Liver (tissue), 8 donors: ENCODE measurements at regions not wholly inside any gene's neighbourhood (a gene's known extent, or its start where the extent isn't known, plus 50 kb on each side); places are given as distances from the start of the nearest gene placed in this dataset.
A peak's percentile ranks its signal among the peaks of the same experiment; 100 is the strongest.

ENCODE experiments used
- DNase-seq: peaks from one replicate; pipeline ENCODE4 v3.0.0-alpha.2; 2017; ENCODE audit warnings: low spot score
- H3K27ac ChIP-seq, 2 donors: one replicate each; pipeline ENCODE4 v1.7.0; 2013; ENCODE audit warnings: inconsistent platforms in 2 of 2, low read length in 2 of 2, control low read depth in 1 of 2, low read depth in 1 of 2, mild to moderate bottlenecking in 1 of 2
- H3K27me3 ChIP-seq, 4 donors: one replicate each; pipeline versions ENCODE4 v1.6.1 to v1.7.0; 2013; ENCODE audit warnings: low read length in 3 of 4, inconsistent platforms in 1 of 4, mild to moderate bottlenecking in 1 of 4, moderate library complexity in 1 of 4; ENCODE audit not compliant: control insufficient read depth in 4 of 4, insufficient read depth in 4 of 4
- H3K36me3 ChIP-seq, 4 donors: one replicate each; pipeline versions ENCODE4 v1.6.1 to v1.7.0; 2013; ENCODE audit warnings: low read length in 3 of 4, mild to moderate bottlenecking in 3 of 4, low read depth in 1 of 4, moderate library complexity in 1 of 4; ENCODE audit not compliant: control insufficient read depth in 4 of 4, insufficient read depth in 3 of 4
- H3K4me1 ChIP-seq, 4 donors: one replicate each; pipeline versions ENCODE4 v1.6.1 to v1.7.0; 2013; ENCODE audit warnings: low read length in 3 of 4, mild to moderate bottlenecking in 3 of 4, moderate library complexity in 1 of 4; ENCODE audit not compliant: control insufficient read depth in 4 of 4, insufficient read depth in 4 of 4
- H3K4me3 ChIP-seq, 3 donors: one replicate each; pipeline versions ENCODE4 v1.6.1 to v1.7.0; 2013; ENCODE audit warnings: low read length in 3 of 3, control low read depth in 1 of 3, low read depth in 1 of 3, mild to moderate bottlenecking in 1 of 3
- H3K9ac ChIP-seq, 2 donors: one replicate each; pipeline ENCODE4 v1.7.0; 2013; ENCODE audit warnings: low read length in 2 of 2, mild to moderate bottlenecking in 2 of 2, moderate library complexity in 2 of 2, control low read depth in 1 of 2, low read depth in 1 of 2
- H3K9me3 ChIP-seq, 4 donors: one replicate each; pipeline versions ENCODE4 v1.6.1 to v1.7.0; 2013; ENCODE audit warnings: low read length in 3 of 4; ENCODE audit not compliant: control insufficient read depth in 4 of 4
- EGR1 ChIP-seq, 2 donors: IDR thresholded peaks; 2 replicates each; pipeline ENCODE4 v1.6.1; 2016 to 2018; ENCODE audit warnings: antibody characterized with exemption in 2 of 2, low read depth in 2 of 2
- FOXA1 ChIP-seq: IDR thresholded peaks from 2 replicates; pipeline ENCODE4 v1.6.1; 2016; ENCODE audit warnings: antibody characterized with exemption
- FOXA2 ChIP-seq: IDR thresholded peaks from 2 replicates; pipeline ENCODE4 v1.6.1; 2016; ENCODE audit warnings: antibody characterized with exemption
- GABPA ChIP-seq, 2 donors: IDR thresholded peaks in 1 of 2; conservative IDR thresholded peaks in 1 of 2; 2 replicates each; pipeline ENCODE4 v1.6.1; 2016; ENCODE audit warnings: antibody characterized with exemption in 2 of 2, mild to moderate bottlenecking in 1 of 2, moderate library complexity in 1 of 2
- HNF4A ChIP-seq, 2 donors: conservative IDR thresholded peaks; 2 replicates each; pipeline ENCODE4 v1.6.1; 2016; ENCODE audit warnings: antibody characterized with exemption in 2 of 2, mild to moderate bottlenecking in 2 of 2
- HNF4G ChIP-seq: IDR thresholded peaks from 2 replicates; pipeline ENCODE4 v1.6.1; 2016; ENCODE audit warnings: antibody characterized with exemption
- JUND ChIP-seq, 2 donors: IDR thresholded peaks; 2 replicates each; pipeline ENCODE4 v1.6.1; 2016; ENCODE audit warnings: antibody characterized with exemption in 2 of 2
- NR2F2 ChIP-seq: IDR thresholded peaks from 2 replicates; pipeline ENCODE4 v1.6.1; 2016; ENCODE audit warnings: antibody characterized with exemption
- RAD21 ChIP-seq, 2 donors: IDR thresholded peaks; 2 replicates each; pipeline ENCODE4 v1.6.1; 2016; ENCODE audit warnings: antibody characterized with exemption in 2 of 2, mild to moderate bottlenecking in 2 of 2
- RXRA ChIP-seq, 2 donors: IDR thresholded peaks; 2 replicates each; pipeline ENCODE4 v1.6.1; 2017 to 2018; ENCODE audit warnings: antibody characterized with exemption in 2 of 2, mild to moderate bottlenecking in 1 of 2
- SP1 ChIP-seq: IDR thresholded peaks from 2 replicates; pipeline ENCODE4 v1.6.1; 2018; ENCODE audit warnings: antibody characterized with exemption, mild to moderate bottlenecking
- TAF1 ChIP-seq: conservative IDR thresholded peaks from 2 replicates; pipeline ENCODE4 v1.6.1; 2016; ENCODE audit warnings: antibody characterized with exemption, mild to moderate bottlenecking
- YY1 ChIP-seq: IDR thresholded peaks from 2 replicates; pipeline ENCODE4 v1.6.1; 2016; ENCODE audit warnings: antibody characterized with exemption, mild to moderate bottlenecking
- WGBS: extraction: QIAGEN DNeasy Blood & Tissue Kit; methylation state at CpG from one replicate; pipeline ENCODE4 v1.1.7; 2013; 5-methylcytosine and 5-hydroxymethylcytosine counted together
- TF ChIP-seq, protein P1 (sequence below): IDR thresholded peaks from 2 replicates; pipeline ENCODE4 v1.6.1; 2016; ENCODE audit warnings: antibody characterized with exemption
- TF ChIP-seq, protein P2 (sequence below): IDR thresholded peaks from 2 replicates; pipeline ENCODE4 v1.6.1; 2016; ENCODE audit warnings: antibody characterized with exemption
- TF ChIP-seq, protein P3 (sequence below): IDR thresholded peaks from 2 replicates; pipeline ENCODE4 v1.6.1; 2016; ENCODE audit warnings: antibody characterized with exemption
- TF ChIP-seq, protein P4 (sequence below): fragments of 150-350 bp; IDR thresholded peaks from 2 replicates; pipeline ENCODE4 v1.5.1; 2017; ENCODE audit warnings: improper control_type of control experiment, low read depth, low read length; ENCODE audit not compliant: missing input control
- TF ChIP-seq, protein P5 (sequence below): IDR thresholded peaks from 2 replicates; pipeline ENCODE4 v1.6.1; 2016; ENCODE audit warnings: antibody characterized with exemption, mild to moderate bottlenecking
- donor health status: healthy.
- donor health status: healthy.
- donor health status: healthy.
- donor health status: healthy.
- donor health status: healthy.

DNA sequence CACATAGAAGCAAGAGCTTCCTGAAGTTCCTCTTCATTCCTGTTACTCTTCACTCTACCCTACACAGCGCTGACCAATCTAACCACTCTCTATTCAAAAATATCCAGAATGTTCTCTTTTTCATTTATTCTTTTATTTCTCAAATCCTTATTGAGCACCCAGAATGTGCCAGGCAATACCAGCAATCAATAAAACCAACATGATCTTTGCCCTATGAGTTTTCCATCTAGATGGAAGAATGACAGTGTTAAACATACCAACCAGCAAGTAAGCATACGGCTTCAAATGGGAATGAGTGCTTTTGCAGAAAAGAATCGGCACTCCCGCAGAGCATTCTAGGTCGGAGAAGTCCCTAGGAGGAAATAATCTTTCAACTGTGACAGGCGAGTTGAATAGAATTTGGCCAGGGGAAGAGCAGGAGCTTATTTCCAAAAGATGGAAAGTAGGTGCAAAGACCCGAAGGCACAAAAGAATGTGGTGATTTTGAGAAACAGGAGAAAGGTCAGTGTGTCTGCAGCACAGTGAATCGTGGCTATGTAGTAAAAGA, 217.8 kb upstream of the MEIS1 start (continued):
- TF ChIP-seq FOXA2 = no peak
- TF ChIP-seq FOXA1 = no peak
- TF ChIP-seq YY1 = no peak
- peak; percentile 40 for TF ChIP-seq SP1
- peak in 1 of 2 donors; percentile 29 for TF ChIP-seq RAD21 (IDR thresholded peaks at IDR 0.05)
- TF ChIP-seq, protein P1, sequence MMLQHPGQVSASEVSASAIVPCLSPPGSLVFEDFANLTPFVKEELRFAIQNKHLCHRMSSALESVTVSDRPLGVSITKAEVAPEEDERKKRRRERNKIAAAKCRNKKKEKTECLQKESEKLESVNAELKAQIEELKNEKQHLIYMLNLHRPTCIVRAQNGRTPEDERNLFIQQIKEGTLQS = no peak
- TF ChIP-seq, protein P2, sequence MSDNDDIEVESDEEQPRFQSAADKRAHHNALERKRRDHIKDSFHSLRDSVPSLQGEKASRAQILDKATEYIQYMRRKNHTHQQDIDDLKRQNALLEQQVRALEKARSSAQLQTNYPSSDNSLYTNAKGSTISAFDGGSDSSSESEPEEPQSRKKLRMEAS = no peak
- TF ChIP-seq, protein P3, sequence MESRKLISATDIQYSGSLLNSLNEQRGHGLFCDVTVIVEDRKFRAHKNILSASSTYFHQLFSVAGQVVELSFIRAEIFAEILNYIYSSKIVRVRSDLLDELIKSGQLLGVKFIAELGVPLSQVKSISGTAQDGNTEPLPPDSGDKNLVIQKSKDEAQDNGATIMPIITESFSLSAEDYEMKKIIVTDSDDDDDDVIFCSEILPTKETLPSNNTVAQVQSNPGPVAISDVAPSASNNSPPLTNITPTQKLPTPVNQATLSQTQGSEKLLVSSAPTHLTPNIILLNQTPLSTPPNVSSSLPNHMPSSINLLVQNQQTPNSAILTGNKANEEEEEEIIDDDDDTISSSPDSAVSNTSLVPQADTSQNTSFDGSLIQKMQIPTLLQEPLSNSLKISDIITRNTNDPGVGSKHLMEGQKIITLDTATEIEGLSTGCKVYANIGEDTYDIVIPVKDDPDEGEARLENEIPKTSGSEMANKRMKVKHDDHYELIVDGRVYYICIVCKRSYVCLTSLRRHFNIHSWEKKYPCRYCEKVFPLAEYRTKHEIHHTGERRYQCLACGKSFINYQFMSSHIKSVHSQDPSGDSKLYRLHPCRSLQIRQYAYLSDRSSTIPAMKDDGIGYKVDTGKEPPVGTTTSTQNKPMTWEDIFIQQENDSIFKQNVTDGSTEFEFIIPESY = no peak

DNA sequence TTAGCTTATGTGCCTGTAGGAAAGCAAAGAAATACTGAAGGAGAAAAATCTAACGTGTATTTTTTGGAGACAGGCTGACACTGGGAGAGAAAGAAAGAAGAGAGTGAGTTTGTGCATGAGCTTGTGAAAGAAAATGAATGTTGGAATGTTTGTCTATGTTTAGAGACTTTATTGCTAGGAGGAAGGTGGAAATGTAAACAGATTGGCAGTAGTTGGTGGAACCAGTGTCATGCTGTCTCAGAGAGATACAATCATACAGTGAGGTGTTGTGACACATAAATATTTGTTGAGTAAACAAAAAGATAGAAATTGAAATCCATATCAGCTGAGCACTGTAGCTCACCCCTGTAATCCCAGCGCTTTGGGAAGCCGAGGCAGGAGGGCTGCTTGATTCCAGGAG, 222.2 kb upstream of the MEIS1 start:
- Histone ChIP-seq H3K9ac (no peak overlapping the region), H3K27ac (no peak overlapping the region), H3K36me3 (no peaks in the 10 kb centered on the region), H3K9me3 (no peaks in the 10 kb centered on the region), H3K27me3 (peaks cover 0 to 2% (median 0%) of the 10 kb centered on the region in 4 donors), H3K4me3 (no peak overlapping the region), H3K4me1 (peaks cover 0 to 7% (median 3%) of the 10 kb centered on the region in 4 donors)
- DNase-seq = no peak
- TF ChIP-seq JUND (IDR thresholded peaks at IDR 0.05) (no peak), RXRA (IDR thresholded peaks at IDR 0.05) (no peak), HNF4A (conservative IDR thresholded peaks at IDR 0.05) (no peak), TAF1 (no peak), YY1 (no peak), NR2F2 (no peak), FOXA1 (no peak), RAD21 (IDR thresholded peaks at IDR 0.05) (no peak), GABPA (IDR thresholded peaks at IDR 0.05 in 1 of 2, conservative IDR thresholded peaks at IDR 0.05 in 1 of 2) (no peak), HNF4G (no peak), EGR1 (IDR thresholded peaks at IDR 0.05; ENCODE audit: low read depth in 2 of 2) (no peak), FOXA2 (no peak), SP1 (no peak)
- TF ChIP-seq, protein P3 = no peak
- TF ChIP-seq, protein P2 = no peak
- TF ChIP-seq, protein P4, sequence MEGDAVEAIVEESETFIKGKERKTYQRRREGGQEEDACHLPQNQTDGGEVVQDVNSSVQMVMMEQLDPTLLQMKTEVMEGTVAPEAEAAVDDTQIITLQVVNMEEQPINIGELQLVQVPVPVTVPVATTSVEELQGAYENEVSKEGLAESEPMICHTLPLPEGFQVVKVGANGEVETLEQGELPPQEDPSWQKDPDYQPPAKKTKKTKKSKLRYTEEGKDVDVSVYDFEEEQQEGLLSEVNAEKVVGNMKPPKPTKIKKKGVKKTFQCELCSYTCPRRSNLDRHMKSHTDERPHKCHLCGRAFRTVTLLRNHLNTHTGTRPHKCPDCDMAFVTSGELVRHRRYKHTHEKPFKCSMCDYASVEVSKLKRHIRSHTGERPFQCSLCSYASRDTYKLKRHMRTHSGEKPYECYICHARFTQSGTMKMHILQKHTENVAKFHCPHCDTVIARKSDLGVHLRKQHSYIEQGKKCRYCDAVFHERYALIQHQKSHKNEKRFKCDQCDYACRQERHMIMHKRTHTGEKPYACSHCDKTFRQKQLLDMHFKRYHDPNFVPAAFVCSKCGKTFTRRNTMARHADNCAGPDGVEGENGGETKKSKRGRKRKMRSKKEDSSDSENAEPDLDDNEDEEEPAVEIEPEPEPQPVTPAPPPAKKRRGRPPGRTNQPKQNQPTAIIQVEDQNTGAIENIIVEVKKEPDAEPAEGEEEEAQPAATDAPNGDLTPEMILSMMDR = no peak
- TF ChIP-seq, protein P1 = no peak
- TF ChIP-seq, protein P5, sequence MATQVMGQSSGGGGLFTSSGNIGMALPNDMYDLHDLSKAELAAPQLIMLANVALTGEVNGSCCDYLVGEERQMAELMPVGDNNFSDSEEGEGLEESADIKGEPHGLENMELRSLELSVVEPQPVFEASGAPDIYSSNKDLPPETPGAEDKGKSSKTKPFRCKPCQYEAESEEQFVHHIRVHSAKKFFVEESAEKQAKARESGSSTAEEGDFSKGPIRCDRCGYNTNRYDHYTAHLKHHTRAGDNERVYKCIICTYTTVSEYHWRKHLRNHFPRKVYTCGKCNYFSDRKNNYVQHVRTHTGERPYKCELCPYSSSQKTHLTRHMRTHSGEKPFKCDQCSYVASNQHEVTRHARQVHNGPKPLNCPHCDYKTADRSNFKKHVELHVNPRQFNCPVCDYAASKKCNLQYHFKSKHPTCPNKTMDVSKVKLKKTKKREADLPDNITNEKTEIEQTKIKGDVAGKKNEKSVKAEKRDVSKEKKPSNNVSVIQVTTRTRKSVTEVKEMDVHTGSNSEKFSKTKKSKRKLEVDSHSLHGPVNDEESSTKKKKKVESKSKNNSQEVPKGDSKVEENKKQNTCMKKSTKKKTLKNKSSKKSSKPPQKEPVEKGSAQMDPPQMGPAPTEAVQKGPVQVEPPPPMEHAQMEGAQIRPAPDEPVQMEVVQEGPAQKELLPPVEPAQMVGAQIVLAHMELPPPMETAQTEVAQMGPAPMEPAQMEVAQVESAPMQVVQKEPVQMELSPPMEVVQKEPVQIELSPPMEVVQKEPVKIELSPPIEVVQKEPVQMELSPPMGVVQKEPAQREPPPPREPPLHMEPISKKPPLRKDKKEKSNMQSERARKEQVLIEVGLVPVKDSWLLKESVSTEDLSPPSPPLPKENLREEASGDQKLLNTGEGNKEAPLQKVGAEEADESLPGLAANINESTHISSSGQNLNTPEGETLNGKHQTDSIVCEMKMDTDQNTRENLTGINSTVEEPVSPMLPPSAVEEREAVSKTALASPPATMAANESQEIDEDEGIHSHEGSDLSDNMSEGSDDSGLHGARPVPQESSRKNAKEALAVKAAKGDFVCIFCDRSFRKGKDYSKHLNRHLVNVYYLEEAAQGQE = no peak
- WGBS = 46% methylated on average over 3 of the region's 3 CpGs
